Epithelial cell of proximal tubule (primary cell): ENCODE measurements at regions not wholly inside any gene's neighbourhood (a gene's known extent, or its start where the extent isn't known, plus 50 kb on each side); places are given as distances from the start of the nearest gene placed in this dataset.
A peak's percentile ranks its signal among the peaks of the same experiment; 100 is the strongest.

Experiments used
- DNase-seq: peaks from one replicate; pipeline ENCODE4 v3.0.0-alpha.2; 2011; ENCODE audit warnings: low read depth
- H3K4me3 ChIP-seq: 2 replicates; pipeline ENCODE4 v1.5.1; 2011; ENCODE audit warnings: low read depth, mild to moderate bottlenecking, low read length
- TF ChIP-seq, protein P1 (sequence below): conservative IDR thresholded peaks from 2 replicates; pipeline ENCODE4 v1.5.1; 2012; ENCODE audit warnings: low read depth, mild to moderate bottlenecking, low read length

DNA sequence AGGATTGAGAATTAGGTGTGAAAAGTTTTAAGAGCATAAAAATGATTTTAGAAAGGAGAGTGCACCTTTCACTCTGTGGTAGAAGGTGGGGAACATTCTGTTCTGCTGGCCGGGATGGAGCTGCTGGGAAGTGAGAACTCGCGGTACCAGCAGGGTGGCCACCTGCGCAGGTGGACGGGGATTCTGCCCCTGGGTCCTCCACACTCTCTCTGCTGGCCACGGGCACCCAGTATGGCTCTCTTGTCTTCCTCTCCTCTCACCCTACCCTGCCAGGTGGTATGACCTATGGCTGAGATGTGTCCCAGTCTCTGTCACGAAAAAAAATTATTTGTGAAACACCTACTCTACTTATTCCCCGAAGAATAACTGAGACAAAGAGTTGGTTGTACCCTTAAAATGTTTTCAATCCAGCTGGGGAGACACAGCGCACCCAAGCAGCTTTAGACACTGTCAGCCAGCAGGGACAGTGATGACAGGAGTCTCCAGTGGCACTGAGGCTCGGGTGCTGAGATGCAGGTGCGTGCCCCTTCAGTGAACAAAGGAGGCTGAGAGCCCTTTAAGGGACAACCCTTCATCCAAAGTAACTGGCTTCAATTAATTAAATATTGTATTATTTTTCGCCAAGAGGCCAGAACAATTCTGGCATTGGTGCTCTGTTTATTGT is 195.4 kb downstream of the TBXT start:
- no peak overlapping the region for H3K4me3 ChIP-seq
- TF ChIP-seq, protein P1, sequence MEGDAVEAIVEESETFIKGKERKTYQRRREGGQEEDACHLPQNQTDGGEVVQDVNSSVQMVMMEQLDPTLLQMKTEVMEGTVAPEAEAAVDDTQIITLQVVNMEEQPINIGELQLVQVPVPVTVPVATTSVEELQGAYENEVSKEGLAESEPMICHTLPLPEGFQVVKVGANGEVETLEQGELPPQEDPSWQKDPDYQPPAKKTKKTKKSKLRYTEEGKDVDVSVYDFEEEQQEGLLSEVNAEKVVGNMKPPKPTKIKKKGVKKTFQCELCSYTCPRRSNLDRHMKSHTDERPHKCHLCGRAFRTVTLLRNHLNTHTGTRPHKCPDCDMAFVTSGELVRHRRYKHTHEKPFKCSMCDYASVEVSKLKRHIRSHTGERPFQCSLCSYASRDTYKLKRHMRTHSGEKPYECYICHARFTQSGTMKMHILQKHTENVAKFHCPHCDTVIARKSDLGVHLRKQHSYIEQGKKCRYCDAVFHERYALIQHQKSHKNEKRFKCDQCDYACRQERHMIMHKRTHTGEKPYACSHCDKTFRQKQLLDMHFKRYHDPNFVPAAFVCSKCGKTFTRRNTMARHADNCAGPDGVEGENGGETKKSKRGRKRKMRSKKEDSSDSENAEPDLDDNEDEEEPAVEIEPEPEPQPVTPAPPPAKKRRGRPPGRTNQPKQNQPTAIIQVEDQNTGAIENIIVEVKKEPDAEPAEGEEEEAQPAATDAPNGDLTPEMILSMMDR = no peak
- DNase-seq = no peak

DNA sequence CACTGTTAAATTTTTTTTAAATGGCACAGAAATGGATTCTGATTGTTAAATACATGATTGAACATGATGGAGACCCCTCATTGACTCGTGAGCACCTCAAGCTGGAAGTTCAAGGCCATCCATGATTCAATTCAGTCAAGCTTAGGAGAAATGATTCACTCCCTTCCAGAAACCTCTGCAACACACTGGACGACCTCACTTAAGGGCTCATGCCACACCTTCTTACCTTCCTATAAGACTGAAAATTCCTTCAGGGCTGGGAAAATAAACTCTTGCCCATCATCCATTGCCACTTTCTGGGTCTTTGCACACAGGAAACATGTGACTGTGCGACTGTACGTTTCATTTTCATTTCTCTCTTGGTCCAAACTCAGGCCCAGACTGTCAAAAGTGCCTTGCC is 196.4 kb downstream of the TBXT start:
- DNase-seq = no peak
- no peak overlapping the region for H3K4me3 ChIP-seq
- TF ChIP-seq, protein P1 = no peak

DNA sequence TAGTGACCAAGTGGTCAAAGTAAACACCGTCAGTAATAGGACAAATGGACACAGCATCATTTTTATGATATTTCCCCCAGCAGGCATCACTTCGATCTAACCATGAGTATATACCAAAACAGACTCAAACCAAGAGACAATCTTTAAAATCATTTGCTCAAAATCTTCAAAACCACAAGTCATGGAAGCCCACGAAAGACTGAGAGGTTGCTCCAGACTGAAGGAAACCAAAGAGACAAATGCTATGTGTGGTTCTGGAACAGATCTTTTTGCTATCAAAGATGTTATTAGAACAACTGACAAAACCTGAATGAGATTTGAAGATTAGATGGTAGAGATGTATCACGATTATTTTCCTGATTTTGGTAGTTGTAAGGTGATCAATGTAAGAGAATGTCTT is 197.7 kb downstream of the TBXT start:
- TF ChIP-seq, protein P1 = no peak
- DNase-seq = no peak
- H3K4me3 ChIP-seq = no peak overlapping the region

DNA sequence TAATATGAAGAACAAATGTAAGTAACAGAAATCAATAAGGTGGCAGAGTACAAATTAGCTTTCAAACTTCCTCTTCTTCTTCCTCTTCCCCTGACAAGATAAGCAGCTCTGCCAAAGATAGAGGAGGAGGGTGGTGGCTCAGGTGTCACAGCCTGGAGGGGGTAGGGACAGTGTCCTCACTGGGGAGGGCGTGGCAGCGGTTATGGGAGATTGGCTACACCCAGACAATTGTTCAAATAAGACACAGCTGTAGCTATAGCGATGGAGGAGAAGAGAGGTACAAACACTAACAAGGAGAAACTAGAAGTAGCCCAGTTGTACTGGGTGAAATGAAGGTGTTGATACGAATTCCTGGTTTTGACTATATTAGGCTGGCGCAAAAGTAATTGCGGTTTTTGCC is 198.5 kb downstream of the TBXT start:
- no peak for DNase-seq
- no peak overlapping the region for H3K4me3 ChIP-seq
- TF ChIP-seq, protein P1 = no peak

DNA sequence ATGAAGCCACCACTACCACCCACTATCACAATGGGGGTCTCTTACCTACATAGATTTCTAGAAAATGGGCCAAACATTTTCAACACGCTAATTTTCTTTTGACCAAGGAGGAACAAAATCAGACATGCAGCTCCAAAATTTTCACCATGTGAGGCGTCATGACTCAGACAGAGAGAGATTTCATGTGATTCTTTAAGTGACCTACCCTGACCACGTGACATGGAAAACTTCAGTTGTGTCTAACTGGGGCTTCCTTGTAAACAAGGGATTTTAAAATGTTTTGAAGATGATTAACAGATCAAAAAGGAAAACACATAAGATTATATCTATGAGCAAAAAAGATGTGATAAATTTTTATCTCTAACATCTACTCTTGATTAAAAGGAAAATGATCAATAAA is 199.2 kb downstream of the TBXT start:
- no peak for DNase-seq
- no peak overlapping the region for H3K4me3 ChIP-seq
- TF ChIP-seq, protein P1 = no peak

DNA sequence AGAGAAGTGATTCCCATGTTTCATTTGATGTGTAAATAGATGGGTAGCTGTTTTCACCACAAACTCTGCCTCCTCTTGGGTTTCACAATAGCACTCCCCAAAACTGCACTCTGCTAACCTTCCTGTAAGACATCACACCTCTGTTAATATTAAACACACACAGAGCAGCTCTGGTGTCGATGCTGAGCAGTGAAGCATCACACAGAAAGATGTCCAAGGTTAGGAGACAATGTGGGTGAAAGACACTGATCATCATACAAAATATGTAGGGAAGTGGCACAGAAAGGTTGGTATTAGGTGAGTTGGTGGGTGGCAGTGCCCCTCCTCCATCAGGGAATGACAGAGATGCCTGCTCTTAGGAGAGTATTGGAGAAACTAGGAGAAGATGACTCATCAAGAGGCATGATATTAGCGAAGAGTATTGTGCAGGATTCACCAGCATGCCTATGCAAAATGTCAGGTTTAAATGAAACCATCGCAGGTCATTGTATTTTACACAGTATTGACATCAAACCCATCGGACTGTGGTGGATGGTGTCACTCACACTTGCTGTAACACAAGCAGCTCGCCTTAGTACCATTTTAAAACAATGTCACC is 199.7 kb downstream of the TBXT start:
- DNase-seq = peak; percentile 7
- H3K4me3 ChIP-seq = no peak overlapping the region
- TF ChIP-seq, protein P1 = no peak

DNA sequence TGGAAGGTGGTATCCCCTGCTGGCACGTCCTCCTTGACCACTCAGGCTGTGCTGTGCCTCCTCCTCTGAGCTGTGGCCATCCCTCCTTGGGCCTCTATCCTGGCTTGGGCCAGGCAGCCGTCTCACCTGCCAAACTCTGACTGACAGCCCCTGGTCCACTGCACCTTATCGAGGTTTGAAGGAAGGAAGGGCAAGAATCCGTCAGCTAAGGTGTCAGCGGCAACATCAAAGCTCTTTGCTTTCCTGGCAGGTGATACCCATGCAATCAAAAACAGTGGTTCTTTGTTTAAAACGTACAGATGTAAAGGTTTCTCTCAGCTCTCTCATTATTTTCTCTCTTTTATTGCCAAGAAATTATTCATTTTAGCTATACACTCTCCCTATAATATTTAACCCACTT is 203.9 kb downstream of the TBXT start:
- H3K4me3 ChIP-seq = no peak overlapping the region
- no peak for DNase-seq
- TF ChIP-seq, protein P1 = no peak
